ENCODE measurements at regions not wholly inside any gene's neighbourhood (a gene's known extent, or its start where the extent isn't known, plus 50 kb on each side); places are given as distances from the start of the nearest gene placed in this dataset.

GRCh38 chr11:88448131-88448670 is 110.7 kb upstream of the CTSC start:
- DNase-seq, result no peak

DNA sequence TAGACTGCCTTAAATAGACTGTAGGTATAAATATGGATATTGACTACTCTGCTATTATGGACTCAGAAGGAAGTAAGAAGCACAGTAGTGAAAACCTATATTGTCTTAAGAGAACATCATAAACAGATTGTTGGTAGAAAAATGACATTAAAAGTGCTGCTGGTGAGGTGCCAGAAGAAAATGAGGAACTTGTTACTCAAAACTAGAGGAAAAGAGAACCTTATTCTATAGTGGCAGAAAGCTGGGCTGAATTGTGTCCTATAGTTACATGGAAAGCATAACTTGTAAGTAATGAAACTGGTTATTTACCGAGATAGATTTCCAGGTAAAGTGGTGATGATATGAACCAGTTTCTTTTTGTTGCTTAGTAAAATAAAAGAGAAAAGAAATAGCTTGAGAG is 109.7 kb upstream of the CTSC start:
- no peak for DNase-seq

GRCh38 chr11:88439356-88439755 is 101.8 kb upstream of the CTSC start:
- DNase-seq, result no peak

GRCh38 chr11:88438721-88439120 is 101.2 kb upstream of the CTSC start:
- DNase-seq, result no peak

GRCh38 chr11:88435415-88435814 is 97.9 kb upstream of the CTSC start:
- no peak for DNase-seq

DNA sequence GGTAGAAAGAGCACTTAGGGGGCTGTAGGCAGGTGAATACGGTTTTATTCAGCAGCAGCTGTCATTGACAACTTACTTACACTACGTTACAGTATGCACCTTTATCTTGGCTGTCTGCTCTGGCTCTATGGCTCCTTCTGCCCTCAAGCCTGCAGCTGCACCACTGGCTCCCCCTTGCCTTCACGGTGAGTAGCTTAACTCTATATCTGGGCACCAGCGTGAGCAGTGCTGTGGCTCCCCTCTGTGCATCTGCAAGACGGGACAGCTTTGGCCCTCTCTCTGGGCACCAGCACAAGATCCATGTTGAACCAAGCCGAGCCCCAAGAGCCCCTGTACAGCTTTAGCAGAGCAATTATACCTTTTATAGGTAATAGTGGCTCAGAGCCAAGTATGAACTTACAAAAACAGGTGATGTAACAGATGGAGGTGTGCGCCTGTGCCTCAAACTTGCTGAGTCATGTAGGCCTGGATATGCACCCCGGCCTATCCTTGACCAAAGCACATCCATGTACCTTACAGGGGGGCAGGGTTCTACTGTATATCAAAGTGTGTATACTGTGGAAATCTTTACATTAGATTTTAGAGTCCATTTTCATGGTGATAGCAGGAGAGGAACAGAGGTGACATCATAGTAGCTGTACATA is 96.9 kb upstream of the CTSC start:
- no peak for DNase-seq

- no peak for DNase-seq
These were observed 96.1 kb upstream of the CTSC start for GRCh38 chr11:88433536-88434230.

- DNase-seq, result no peak
These were observed 94.3 kb upstream of the CTSC start for GRCh38 chr11:88431675-88432341.

DNA sequence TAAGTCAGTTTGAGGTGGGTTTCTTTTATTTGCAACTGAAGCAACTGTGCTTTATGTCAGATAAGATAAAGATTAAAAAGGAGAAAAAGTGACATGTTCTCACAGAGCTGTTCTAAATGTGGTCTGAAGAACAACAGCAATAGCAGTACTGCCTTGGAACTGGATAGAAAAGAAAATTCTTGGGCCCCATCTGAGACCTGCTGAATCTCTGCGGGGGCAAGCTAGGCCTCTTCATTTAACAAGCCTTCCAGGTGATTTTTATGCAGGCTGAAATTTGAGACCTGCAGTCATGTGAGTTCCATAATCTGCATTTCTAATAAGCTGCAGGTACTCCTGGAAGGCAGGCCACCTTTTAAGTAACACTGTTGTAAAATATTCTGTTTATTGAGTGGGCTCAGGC is 91.4 kb upstream of the CTSC start:
- no peak for DNase-seq

- no peak for DNase-seq
These were observed 90.2 kb upstream of the CTSC start for GRCh38 chr11:88427719-88428118.

DNA sequence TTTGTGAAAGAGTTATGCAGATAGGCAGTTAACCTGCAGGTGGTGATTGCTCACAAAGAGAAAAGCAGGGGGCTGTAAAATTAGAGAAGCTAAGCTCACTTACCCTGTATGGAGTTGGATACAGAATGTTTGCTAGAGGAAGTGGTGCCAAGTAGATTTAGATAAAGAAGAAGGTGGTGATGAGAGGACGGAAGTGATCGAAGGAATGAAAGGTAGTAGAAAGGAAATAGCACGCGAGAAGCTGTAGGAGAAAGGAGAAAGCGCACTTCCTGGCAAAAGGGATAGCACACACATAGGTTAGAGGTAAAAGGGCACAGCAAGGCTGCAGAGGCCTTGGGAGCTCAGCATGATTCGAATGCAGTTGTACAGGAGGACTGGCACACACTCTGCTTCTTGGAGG is 87.3 kb upstream of the CTSC start:
- no peak for DNase-seq

DNA sequence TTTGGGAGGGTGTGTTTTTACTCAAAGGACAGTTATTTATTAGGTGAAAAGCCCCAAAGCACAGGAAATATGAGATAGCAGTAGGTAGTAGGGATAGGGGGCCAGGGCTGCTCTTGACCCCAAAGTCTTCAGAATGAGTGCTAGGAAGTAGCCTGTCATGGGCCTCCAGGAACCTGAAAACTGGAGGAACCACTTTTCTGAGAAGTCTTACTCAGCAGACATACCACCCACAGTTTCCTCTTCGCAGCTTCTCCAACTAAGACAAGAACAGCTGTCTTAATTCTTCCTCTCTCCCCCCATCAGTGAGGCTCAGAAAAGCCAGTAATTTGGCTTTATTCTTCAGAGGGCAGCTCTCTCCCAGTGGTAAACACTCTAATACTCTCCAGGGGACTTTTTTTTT is 84.0 kb upstream of the CTSC start:
- no peak for DNase-seq

- peak; percentile 81 for DNase-seq
These were observed 82.7 kb upstream of the CTSC start for GRCh38 chr11:88420165-88420791.

- no peak for DNase-seq
These were observed 81.0 kb upstream of the CTSC start for GRCh38 chr11:88418508-88418907.

- DNase-seq, result no peak
These were observed 78.0 kb upstream of the CTSC start for GRCh38 chr11:88415495-88415894.

DNA sequence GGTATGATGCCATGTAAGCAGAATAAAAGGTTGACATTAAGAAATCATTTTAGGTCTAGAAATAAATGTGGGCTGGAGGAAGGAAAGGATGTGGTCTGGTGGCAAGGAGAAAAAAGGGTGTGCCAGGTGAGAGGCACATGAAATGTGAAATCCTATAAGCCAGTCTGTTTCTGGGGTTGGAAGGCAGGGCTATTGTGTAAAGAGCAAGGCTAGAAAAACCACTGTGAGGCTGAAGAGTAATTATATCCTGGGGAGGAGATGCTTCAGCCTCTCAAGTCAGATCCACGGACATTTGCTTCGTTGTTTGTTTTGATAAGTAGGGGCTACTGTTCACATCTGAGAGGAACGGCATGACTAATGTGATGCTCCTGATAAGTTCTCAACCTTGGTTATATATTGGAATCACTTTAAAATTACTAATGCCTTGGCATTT is 77.5 kb upstream of the CTSC start:
- no peak for DNase-seq

GRCh38 chr11:88414385-88414861 is 76.9 kb upstream of the CTSC start:
- no peak for DNase-seq

DNA sequence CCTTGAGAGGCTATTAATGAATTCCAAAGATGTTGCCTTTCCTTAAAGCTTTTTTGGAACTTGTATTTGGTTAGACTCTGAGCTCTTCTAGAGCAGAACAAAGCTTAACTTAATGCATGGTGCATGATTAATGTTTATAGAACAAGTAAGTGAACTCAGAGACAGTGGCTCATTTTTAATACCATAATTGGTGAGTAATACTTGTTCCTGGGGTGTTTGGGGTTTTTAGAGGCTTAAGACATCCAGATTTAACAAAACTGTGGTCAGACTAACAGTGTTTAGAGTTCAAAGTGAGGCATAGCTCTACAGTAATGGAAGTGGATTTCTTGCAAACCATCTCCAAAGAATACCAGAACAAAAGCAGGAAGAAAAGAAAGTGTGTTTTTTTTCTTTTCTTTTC is 73.7 kb upstream of the CTSC start:
- DNase-seq, result no peak

- DNase-seq, result no peak
These were observed 73.1 kb upstream of the CTSC start for GRCh38 chr11:88410656-88411055.

GRCh38 chr11:88410056-88410455 is 72.5 kb upstream of the CTSC start:
- no peak for DNase-seq

DNA sequence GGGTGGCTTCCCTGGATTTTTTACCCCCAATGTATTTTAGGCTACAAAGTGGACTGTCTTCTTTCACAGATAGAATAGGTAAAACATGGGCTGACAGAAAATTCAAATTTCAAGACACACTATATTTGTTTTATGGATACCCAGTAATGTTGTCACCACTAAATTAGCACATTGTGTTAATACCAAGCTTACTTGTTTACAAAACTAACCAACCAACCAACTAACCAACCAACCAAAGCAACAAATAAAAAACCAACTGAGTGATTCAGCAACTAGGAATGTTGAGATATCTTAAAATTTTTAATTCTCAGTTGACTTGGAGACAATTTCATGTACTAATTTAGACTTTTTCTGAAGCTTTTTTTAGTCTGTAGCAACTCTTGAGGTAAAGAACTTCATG is 69.3 kb upstream of the CTSC start:
- no peak for DNase-seq

DNA sequence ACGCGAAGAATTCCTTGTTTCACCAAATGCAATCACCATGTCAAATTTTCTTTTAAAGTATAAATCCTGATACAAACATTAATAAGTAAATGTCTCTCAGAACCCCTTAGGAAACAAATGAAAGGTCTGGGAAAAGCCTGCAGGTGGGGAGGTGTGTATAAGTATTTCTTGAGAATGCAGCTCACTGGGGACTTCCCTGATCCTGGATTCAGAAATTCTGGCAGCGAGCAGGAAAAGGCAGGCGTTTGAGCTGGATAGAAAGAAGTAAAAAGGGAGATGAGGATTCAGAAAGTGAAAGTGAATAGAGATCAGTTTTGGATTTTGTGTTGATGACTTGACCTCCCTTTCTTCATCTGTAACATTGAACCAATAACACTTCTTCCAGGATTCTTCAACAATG is 68.3 kb upstream of the CTSC start:
- DNase-seq, result no peak

- DNase-seq, result no peak
These were observed 67.6 kb upstream of the CTSC start for GRCh38 chr11:88404932-88405710.
